IPS-18a (cell line): ENCODE measurements at regions not wholly inside any gene's neighbourhood (a gene's known extent, or its start where the extent isn't known, plus 50 kb on each side); places are given as distances from the start of the nearest gene placed in this dataset.

ENCODE experiments used
- H3K27ac ChIP-seq: one replicate; pipeline ENCODE4 v1.5.1; 2013; ENCODE audit warnings: low read length
- H3K27me3 ChIP-seq: one replicate; pipeline ENCODE4 v1.6.1; 2013; ENCODE audit warnings: mild to moderate bottlenecking, low read length; ENCODE audit not compliant: control insufficient read depth, insufficient read depth
- H3K36me3 ChIP-seq: one replicate; pipeline ENCODE4 v1.6.1; 2013; ENCODE audit warnings: low read depth, low read length; ENCODE audit not compliant: control insufficient read depth
- H3K4me1 ChIP-seq: one replicate; pipeline ENCODE4 v1.6.1; 2013; ENCODE audit warnings: low read depth, low read length; ENCODE audit not compliant: control insufficient read depth
- H3K4me3 ChIP-seq: one replicate; pipeline ENCODE4 v1.5.1; 2013; ENCODE audit warnings: low read length
- H3K9ac ChIP-seq: one replicate; pipeline ENCODE4 v1.6.1; 2013; ENCODE audit warnings: mild to moderate bottlenecking, low read length, moderate library complexity
- H3K9me3 ChIP-seq: one replicate; pipeline ENCODE4 v1.6.1; 2013; ENCODE audit warnings: low read depth, low read length; ENCODE audit not compliant: control insufficient read depth

DNA sequence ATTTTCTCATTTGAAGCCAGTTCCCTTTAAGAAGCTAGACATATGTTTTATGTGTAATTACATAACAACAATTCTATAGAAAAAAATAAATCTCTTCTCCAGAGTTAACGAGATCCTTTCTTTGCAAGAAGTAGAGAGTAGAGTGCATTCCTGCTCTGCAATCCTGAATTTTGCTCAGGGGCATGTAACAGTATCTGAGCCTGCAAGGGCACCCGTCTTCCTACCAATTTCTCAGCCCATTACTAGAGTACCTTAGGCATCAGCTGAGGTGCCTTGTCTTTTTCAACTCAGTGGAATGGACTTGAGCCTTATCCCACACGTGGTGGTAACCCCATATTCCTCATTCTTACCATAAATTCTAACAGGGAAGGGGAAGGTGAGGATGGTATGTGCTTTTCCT lies 205.9 kb downstream of the IKZF2 start:
- H3K36me3 ChIP-seq = no peaks in the 10 kb centered on the region
- H3K9ac ChIP-seq = no peak overlapping the region
- H3K4me3 ChIP-seq = no peak overlapping the region
- no peaks in the 10 kb centered on the region for H3K27me3 ChIP-seq
- no peak overlapping the region for H3K27ac ChIP-seq
- no peaks in the 10 kb centered on the region for H3K9me3 ChIP-seq
- peaks cover 13% of the 10 kb centered on the region for H3K4me1 ChIP-seq

DNA sequence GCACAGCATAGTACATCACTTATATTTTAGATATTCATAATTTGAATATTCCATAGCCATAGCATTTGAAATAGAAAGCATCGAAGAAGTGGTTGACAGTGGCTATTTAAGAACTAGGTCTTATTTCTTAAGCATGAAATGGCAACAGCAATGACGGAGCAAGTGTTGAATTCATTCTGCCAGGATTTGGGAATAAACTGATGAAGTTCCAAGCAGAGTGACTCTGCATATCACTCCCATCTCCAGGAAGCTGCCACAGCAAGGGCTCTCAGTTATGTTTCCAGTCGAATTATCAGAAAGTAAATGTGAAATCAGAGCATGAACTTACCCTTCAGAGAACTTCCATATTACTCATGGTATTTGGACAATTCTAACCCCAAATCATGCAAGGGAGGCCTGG lies 208.1 kb downstream of the IKZF2 start:
- H3K27me3 ChIP-seq = no peaks in the 10 kb centered on the region
- H3K9ac ChIP-seq = no peak overlapping the region
- no peak overlapping the region for H3K27ac ChIP-seq
- no peaks in the 10 kb centered on the region for H3K9me3 ChIP-seq
- no peak overlapping the region for H3K4me3 ChIP-seq
- H3K36me3 ChIP-seq = no peaks in the 10 kb centered on the region
- H3K4me1 ChIP-seq = peaks cover 23% of the 10 kb centered on the region

DNA sequence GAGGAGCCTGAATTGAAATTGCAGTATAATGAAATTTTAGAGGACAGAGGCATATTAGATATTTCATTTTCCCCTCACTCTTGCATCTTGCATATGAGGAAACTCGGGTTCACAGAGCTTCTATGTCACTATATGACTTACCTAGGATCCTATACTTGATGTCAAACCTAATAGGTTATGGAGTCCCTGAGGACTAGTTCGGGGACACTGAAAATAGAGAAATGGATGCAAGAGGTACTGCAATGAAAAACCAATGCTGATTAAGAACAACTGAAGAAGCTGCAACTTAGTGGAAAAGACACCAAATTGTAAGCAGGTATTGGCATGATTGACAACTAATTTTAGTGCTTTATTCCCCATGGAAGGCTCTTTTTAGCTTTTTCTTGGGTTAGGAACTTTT lies 210.1 kb downstream of the IKZF2 start:
- peaks cover 23% of the 10 kb centered on the region for H3K4me1 ChIP-seq
- no peaks in the 10 kb centered on the region for H3K9me3 ChIP-seq
- peak overlapping the region; percentile 9 for H3K27ac ChIP-seq

DNA sequence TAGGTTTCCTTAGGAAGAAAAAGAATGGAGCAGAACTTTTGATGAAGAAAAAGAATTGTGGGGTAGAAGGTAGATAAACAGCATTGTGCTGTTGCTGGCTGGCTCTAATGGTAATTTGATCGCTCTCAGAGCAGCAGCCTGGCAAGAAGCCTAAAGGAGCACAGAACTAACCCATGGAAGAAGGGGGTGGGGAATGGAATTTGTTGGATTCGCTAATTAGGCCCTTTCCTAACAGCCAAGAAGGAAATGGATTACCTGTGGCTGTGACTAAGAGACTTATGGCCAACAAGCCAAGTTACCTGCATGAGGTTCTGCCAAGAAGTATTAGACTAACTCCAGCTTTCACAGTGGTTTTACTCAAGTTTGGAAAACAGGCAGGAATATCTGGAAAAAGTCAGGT lies 210.6 kb downstream of the IKZF2 start:
- Histone ChIP-seq H3K36me3 (no peaks in the 10 kb centered on the region), H3K4me1 (peaks cover 23% of the 10 kb centered on the region), H3K9me3 (no peaks in the 10 kb centered on the region), H3K9ac (no peak overlapping the region), H3K4me3 (peak overlapping the region; percentile 14), H3K27ac (peak overlapping the region; percentile 9), H3K27me3 (no peaks in the 10 kb centered on the region)

More for the DNA sequence above, 210.1 kb downstream of the IKZF2 start:
- H3K27me3 ChIP-seq = no peaks in the 10 kb centered on the region
- H3K9ac ChIP-seq = no peak overlapping the region
- H3K4me3 ChIP-seq = peak overlapping the region; percentile 3
- H3K36me3 ChIP-seq = no peaks in the 10 kb centered on the region

DNA sequence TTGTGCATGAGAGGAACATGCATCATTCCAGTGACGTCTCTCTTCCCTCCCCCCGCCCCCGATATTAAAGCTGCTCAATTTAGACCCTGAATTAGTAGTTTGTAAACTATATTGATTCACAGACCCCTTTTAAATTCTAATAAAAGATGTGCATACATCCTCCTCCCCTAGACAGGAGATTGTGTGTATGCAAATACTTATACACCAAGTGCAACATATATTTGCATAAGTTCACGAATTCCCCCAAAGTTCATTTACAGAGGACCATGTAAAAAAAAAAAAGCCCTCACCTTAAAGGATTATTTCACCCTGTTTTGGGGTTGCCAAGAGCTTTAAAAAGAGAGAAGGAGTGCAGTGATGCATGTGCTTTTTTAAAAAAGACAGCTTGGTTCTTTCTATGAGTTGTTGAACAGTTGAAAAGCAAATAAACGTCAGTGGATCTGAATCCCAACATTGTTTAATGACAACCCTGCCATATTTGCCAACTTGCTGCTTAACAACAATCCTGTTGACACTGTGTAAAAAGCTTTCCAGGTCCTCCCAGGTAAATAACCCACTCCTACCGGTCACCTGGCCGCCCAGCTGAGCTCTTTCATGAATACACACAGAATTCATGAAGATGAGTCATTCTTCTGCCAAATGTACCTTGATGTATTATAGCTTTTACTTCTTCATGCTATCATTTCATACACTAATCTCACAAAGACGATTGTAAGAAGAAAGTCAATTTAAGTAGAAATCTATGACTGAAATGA lies 211.5 kb downstream of the IKZF2 start:
- Histone ChIP-seq H3K9ac (no peak overlapping the region), H3K9me3 (no peaks in the 10 kb centered on the region), H3K4me3 (peak overlapping the region; percentile 14), H3K27ac (no peak overlapping the region), H3K4me1 (peaks cover 23% of the 10 kb centered on the region), H3K27me3 (no peaks in the 10 kb centered on the region), H3K36me3 (no peaks in the 10 kb centered on the region)

DNA sequence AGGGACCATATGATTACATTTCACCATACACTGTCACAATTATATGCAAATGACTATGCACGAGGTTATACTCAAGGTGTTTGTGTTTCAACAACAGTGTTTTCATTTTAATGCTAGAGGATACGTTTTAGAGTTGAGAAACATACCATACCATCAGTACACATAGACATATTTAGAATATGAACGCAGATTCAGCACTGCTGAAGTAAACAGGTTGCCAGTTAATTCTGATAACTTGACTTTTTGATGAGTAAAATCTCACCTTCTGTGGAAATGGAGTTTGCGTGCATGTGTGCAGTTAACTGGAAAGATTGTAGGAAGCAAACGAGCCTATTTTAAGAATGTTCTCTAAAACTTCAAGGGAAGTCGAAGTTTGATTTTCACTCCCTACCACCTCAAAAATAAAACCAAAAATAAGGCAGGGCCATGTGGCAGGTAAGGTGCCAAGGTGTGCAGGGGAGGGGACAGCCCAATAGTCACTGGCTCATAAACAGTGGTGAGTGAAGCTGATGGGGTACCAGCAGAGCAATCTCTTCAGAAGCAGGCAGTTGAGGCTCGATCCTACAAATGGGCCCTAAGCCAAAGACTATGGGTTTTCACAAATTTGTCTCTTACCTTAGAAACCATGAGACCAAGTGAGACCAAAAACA lies 213.1 kb downstream of the IKZF2 start:
- H3K9me3 ChIP-seq = no peaks in the 10 kb centered on the region
- H3K4me3 ChIP-seq = no peak overlapping the region
- H3K27ac ChIP-seq = no peak overlapping the region
- H3K9ac ChIP-seq = no peak overlapping the region
- H3K36me3 ChIP-seq = no peaks in the 10 kb centered on the region
- H3K4me1 ChIP-seq = peaks cover 23% of the 10 kb centered on the region
- no peaks in the 10 kb centered on the region for H3K27me3 ChIP-seq

DNA sequence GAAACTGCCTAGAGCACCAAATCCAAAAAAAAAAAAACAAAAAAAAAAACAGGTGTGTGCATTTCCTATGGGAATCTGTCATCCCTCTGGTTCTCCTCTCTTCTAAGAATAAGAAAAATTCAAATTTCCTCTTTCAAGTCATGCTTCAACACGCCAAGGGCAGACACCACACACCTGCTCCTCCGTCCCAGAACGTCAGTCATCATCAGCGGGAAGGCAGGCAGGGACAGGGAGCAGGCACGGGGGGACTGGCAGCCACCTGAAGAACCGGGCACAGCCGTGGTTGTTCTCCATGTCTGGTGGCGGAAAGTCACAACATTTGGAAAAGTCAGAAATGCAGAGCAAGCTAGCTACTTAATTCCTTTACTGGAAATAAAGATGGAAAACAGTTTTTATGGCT lies 214.8 kb downstream of the IKZF2 start:
- Histone ChIP-seq H3K36me3 (no peaks in the 10 kb centered on the region), H3K9me3 (no peaks in the 10 kb centered on the region), H3K27me3 (no peaks in the 10 kb centered on the region), H3K4me3 (no peak overlapping the region), H3K27ac (no peak overlapping the region), H3K4me1 (peaks cover 20% of the 10 kb centered on the region), H3K9ac (no peak overlapping the region)

DNA sequence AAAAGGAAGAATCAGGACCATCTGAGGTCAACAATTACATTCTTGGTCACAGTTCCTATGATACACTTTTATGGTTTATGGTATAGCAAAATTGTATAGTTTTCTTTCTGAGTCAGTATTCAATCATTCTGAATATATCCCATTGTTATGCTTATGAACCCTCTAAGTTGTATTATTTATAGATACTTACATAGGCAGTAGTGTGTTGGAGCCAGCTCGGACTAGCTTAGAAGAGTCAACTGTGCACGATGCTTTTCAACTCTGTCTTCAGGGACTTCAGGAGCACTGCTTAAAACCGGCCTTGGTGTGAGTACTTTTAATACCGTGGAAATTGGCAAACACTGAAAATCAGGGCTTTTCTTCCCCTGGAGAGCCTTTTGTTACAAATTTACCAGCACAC lies 215.7 kb downstream of the IKZF2 start:
- Histone ChIP-seq H3K27me3 (no peaks in the 10 kb centered on the region), H3K36me3 (no peaks in the 10 kb centered on the region), H3K4me3 (no peak overlapping the region), H3K27ac (no peak overlapping the region), H3K9ac (no peak overlapping the region), H3K4me1 (peaks cover 12% of the 10 kb centered on the region), H3K9me3 (no peaks in the 10 kb centered on the region)

DNA sequence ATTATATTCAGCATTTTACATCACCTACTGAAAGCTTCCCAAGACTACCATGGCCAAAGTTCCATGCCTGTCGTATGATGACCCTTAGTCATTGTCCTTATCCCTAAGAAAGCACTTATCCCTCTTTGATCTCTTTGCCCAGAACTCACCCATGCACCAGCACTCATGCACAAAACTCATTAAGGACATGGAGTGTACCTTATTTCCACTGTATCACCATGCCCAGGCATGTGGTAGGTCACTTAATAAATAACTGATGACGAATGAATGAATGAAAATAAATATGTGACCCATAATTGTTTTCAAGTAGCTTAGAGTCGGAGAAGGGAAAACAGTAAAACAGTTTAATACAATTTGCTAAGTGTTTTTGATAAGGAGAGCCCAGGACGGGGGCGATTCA lies 220.1 kb downstream of the IKZF2 start:
- H3K4me1 ChIP-seq = no peaks in the 10 kb centered on the region
- H3K36me3 ChIP-seq = no peaks in the 10 kb centered on the region
- H3K27ac ChIP-seq = no peak overlapping the region
- no peaks in the 10 kb centered on the region for H3K27me3 ChIP-seq
- H3K4me3 ChIP-seq = no peak overlapping the region
- H3K9ac ChIP-seq = no peak overlapping the region
- no peaks in the 10 kb centered on the region for H3K9me3 ChIP-seq

DNA sequence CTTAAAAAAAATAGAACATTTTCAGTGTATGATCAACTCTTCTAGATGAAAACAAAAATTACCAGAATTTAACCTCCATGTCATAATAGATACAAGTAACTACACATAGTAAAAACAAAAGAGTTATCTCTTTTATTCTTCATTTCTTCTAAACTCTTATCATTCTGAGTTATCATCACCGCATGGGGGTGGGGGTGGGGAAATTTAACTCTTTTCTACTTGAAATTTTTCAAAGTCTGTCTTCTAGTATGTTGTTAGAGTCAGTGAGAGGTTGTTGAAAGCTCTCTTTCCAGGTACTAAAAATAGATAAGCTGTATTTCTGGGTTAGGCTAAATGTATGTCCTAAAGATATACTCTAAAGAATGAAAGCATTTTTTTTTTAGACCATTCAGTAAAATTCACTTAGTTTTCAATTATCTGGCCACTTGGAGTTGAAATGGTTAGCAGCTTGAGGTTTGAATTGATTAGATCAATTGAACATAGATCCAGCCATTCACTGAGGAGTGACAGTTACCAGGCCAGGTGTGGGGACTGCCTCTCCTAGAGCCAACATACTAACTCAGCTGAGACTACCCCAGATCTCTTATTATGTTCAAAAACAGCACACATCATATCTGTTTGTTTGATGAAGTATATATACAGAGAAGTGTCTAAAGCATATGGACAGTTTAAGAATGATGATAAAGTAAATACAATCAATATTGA lies 220.7 kb downstream of the IKZF2 start:
- H3K36me3 ChIP-seq = no peaks in the 10 kb centered on the region
- no peak overlapping the region for H3K4me3 ChIP-seq
- no peaks in the 10 kb centered on the region for H3K27me3 ChIP-seq
- no peak overlapping the region for H3K9ac ChIP-seq
- H3K4me1 ChIP-seq = no peaks in the 10 kb centered on the region
- H3K9me3 ChIP-seq = no peaks in the 10 kb centered on the region
- no peak overlapping the region for H3K27ac ChIP-seq

DNA sequence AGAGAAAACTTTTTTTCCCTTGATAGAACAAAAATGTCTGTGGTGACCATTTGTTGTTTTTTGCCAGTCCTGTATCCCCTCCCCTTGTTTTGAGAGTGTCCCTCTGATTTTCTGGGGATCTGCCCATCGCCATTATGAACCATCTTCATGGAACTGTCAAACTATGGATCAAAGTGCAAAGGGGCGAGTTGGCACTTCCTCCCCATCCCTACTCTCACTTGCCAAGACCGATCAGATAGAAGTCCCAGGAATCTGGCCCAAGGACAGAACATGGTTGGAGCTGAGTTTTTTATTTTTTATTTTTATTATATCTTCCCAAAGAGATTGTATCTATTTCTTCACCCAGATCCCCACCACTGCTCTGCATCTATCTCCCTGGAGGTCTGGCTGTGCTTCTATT lies 221.4 kb downstream of the IKZF2 start:
- H3K27me3 ChIP-seq = no peaks in the 10 kb centered on the region
- no peak overlapping the region for H3K9ac ChIP-seq
- no peaks in the 10 kb centered on the region for H3K36me3 ChIP-seq
- no peaks in the 10 kb centered on the region for H3K4me1 ChIP-seq
- no peak overlapping the region for H3K27ac ChIP-seq
- no peak overlapping the region for H3K4me3 ChIP-seq
- H3K9me3 ChIP-seq = no peaks in the 10 kb centered on the region
